Hepatocyte (in vitro differentiated cells): ENCODE measurements at regions not wholly inside any gene's neighbourhood (a gene's known extent, or its start where the extent isn't known, plus 50 kb on each side); places are given as distances from the start of the nearest gene placed in this dataset.
A peak's percentile ranks its signal among the peaks of the same experiment; 100 is the strongest.
"Not testable (repeated sequence)": the region's sequence is repeated elsewhere in the genome, so short reads cannot be mapped to it uniquely, and the experiment has no call there.

Experiments
- DNase-seq: peaks from one replicate; pipeline ENCODE4 v3.0.0-alpha.2; 2016; ENCODE audit warnings: low spot score
- H2AFZ ChIP-seq: fragments of 200-600 bp; sonication (generic); 2 replicates; pipeline ENCODE4 v1.6.0; 2016; ENCODE audit warnings: antibody characterized with exemption, mild to moderate bottlenecking
- H3K27ac ChIP-seq: fragments of 200-600 bp; sonication (generic); 2 replicates; pipeline ENCODE4 v1.5.1; 2016; ENCODE audit warnings: mild to moderate bottlenecking
- H3K27me3 ChIP-seq: fragments of 200-600 bp; sonication (generic); 2 replicates; pipeline ENCODE4 v1.6.1; 2016
- H3K36me3 ChIP-seq: fragments of 200-600 bp; sonication (generic); replicated peaks from 2 replicates; pipeline ENCODE4 v1.5.1; 2016; ENCODE audit warnings: low read depth; ENCODE audit not compliant: insufficient read depth
- H3K4me1 ChIP-seq: fragments of 200-600 bp; sonication (generic); 2 replicates; pipeline ENCODE4 v1.5.1; 2016; ENCODE audit warnings: mild to moderate bottlenecking, moderate library complexity; ENCODE audit not compliant: insufficient read depth
- H3K4me2 ChIP-seq: fragments of 200-600 bp; sonication (generic); 2 replicates; pipeline ENCODE4 v1.6.0; 2016
- H3K4me3 ChIP-seq: fragments of 200-600 bp; sonication (generic); 2 replicates; pipeline ENCODE4 v1.5.1; 2016; ENCODE audit warnings: mild to moderate bottlenecking
- H3K79me2 ChIP-seq: fragments of 200-600 bp; sonication (generic); 2 replicates; pipeline ENCODE4 v1.6.0; 2017; ENCODE audit warnings: mild to moderate bottlenecking
- H3K9me2 ChIP-seq: fragments of 200-600 bp; sonication (generic); replicated peaks from 2 replicates; pipeline ENCODE4 v1.6.0; 2017; ENCODE audit warnings: mild to moderate bottlenecking; ENCODE audit not compliant: insufficient read depth
- H3K9me3 ChIP-seq: fragments of 200-600 bp; sonication (generic); 2 replicates; pipeline ENCODE4 v1.5.1; 2016; ENCODE audit warnings: low read depth, mild to moderate bottlenecking
- H4K20me1 ChIP-seq: fragments of 200-600 bp; sonication (generic); 2 replicates; pipeline ENCODE4 v1.6.0; 2016; ENCODE audit warnings: mild to moderate bottlenecking; ENCODE audit not compliant: insufficient read depth, poor library complexity, severe bottlenecking
- WGBS: methylation state at CpG from one replicate; pipeline ENCODE4 v1.1.6; 2016; ENCODE audit warnings: low lambda C conversion rate; ENCODE audit errors: missing lambda C conversion rate; 5-methylcytosine and 5-hydroxymethylcytosine counted together

- H3K4me3 ChIP-seq, H3K27ac ChIP-seq, H3K9me3 ChIP-seq, H3K27me3 ChIP-seq, H3K4me2 ChIP-seq, H3K9me2 ChIP-seq, H3K36me3 ChIP-seq, H3K79me2 ChIP-seq, H3K4me1 ChIP-seq, H4K20me1 ChIP-seq, H2AFZ ChIP-seq: not testable (repeated sequence)
- WGBS, result 99% methylated on average over 11 of the region's 22 CpGs
- peak; percentile 0 for DNase-seq
Measured at GRCh38 chr22:15263987-15264386, 264.0 kb upstream of the OR11H1 start.
